ENCODE measurements at regions not wholly inside any gene's neighbourhood (a gene's known extent, or its start where the extent isn't known, plus 50 kb on each side); places are given as distances from the start of the nearest gene placed in this dataset.
"Not testable (repeated sequence)": the region's sequence is repeated elsewhere in the genome, so short reads cannot be mapped to it uniquely, and the experiment has no call there.

DNA sequence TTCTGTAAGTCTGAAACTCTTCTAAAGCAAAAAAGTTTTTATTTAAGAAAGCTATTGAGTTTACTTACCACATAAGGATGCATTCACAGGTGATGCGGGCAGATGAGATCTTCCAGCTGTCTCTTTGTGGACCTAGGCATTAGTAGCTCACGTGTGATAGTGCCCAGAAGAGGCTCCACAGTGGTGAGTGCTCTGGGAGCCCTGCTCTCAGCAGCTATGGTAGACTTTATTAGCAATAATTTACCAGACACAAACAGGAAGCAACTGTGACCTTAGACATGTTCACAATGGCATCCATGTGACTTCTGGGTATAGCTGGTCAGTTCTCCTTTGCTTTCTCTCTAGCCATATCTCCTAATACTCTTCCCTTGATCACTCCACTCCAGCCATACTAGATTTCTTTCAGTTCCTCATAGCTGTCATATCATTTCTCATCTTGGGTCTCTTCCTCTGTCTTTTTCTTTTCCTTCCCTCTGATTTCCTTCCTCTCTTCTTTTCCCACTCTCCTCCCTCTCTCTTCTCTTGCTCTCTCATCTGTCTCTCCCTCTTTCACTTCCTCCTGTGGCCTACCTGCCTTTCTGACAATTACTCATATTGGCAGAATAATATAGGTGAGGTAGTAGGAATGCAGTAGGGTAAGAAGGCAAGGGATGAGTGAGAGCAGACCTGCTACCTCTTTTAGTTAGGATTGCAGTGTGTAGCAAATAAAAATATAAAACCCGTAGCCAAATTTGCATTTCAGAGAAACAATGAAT is 75.2 kb upstream of the SCAF11 start:
- TF ChIP-seq, protein P1, sequence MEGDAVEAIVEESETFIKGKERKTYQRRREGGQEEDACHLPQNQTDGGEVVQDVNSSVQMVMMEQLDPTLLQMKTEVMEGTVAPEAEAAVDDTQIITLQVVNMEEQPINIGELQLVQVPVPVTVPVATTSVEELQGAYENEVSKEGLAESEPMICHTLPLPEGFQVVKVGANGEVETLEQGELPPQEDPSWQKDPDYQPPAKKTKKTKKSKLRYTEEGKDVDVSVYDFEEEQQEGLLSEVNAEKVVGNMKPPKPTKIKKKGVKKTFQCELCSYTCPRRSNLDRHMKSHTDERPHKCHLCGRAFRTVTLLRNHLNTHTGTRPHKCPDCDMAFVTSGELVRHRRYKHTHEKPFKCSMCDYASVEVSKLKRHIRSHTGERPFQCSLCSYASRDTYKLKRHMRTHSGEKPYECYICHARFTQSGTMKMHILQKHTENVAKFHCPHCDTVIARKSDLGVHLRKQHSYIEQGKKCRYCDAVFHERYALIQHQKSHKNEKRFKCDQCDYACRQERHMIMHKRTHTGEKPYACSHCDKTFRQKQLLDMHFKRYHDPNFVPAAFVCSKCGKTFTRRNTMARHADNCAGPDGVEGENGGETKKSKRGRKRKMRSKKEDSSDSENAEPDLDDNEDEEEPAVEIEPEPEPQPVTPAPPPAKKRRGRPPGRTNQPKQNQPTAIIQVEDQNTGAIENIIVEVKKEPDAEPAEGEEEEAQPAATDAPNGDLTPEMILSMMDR (IDR thresholded peaks at IDR 0.05), result no peak
- no peak for TF ChIP-seq EP300 (IDR thresholded peaks at IDR 0.05; ENCODE audit: low read depth)
- TF ChIP-seq POLR2A (IDR thresholded peaks at IDR 0.05), result no peak
- TF ChIP-seq POLR2AphosphoS5 (IDR thresholded peaks at IDR 0.05), result no peak
- Histone ChIP-seq H3K27ac (no peak overlapping the region), H3K27me3 (no peaks in the 10 kb centered on the region), H3K36me3 (no peaks in the 10 kb centered on the region), H3K4me3 (no peak overlapping the region), H3K9me3 (no peaks in the 10 kb centered on the region), H3K4me1 (no peaks in the 10 kb centered on the region)
- intact Hi-C loops (cut with DNase I; ENCODE audit: low total_unique reads) (no loop called here), in situ Hi-C loops (cut with MboI; ENCODE audit: low pct_ligation_motif_present in 1 of 4, low pct_unique_long_range_greater_than_20kb in 1 of 4, low sequenced_read_pairs in 3 of 4) (no loop called here)
- WGBS, 2 donors (ENCODE audit: low coverage in 1 of 2), result 80 to 84% methylated on average over 1 to 3 of the region's 3 CpGs
- DNase-seq, result no peak

DNA sequence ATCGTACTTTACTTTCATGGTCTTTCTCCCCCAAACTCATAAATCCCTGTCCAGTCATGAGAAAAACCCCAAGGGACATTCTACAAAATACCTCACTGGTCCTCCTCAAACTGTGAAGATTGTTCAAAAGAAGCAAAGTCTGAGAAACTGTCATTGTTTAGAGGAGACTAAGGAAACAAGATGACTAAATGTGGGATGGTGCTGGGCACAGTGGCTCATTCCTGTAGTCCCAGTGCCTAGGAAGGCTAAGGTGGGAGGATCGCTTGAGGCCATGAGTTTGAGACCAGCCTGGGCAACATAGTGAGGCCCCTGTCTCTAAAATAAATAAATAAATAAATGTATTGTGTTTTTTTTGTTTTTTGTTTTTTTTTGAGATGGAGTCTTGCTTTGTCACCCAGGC is 74.2 kb upstream of the SCAF11 start:
- in situ Hi-C loops (cut with MboI; ENCODE audit: low pct_ligation_motif_present in 1 of 4, low pct_unique_long_range_greater_than_20kb in 1 of 4, low sequenced_read_pairs in 3 of 4), result no loop called here

DNA sequence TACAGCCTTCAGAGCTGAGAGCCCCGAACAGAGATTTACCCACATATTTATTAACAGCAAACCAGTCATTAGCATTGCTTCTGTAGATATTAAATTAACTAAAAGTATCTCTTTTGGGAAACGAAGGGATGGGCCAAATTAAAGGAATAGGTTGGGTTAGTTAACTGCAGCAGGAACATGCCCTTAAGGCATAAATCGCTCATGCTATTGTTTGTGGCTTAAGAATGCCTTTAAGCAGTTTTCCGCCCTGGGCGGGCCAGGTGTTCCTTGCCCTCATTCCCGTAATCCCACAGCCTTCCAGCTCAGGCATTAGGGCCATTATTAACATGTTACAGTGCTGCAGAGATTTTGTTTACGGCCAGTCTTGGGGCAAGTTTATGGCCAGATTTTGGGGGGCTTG is 68.3 kb upstream of the SCAF11 start:
- 87 to 100% methylated on average over 1 to 7 of the region's 7 CpGs for WGBS, 2 donors (ENCODE audit: low coverage in 1 of 2)
- intact Hi-C loops (cut with DNase I; ENCODE audit: low total_unique reads), result not testable (repeated sequence)

More for the DNA sequence above, 74.2 kb upstream of the SCAF11 start:
- intact Hi-C loops (cut with DNase I; ENCODE audit: low total_unique reads), result no loop called here
- Histone ChIP-seq H3K4me1 (no peaks in the 10 kb centered on the region), H3K27me3 (no peaks in the 10 kb centered on the region), H3K27ac (no peak overlapping the region), H3K9me3 (no peaks in the 10 kb centered on the region), H3K36me3 (no peaks in the 10 kb centered on the region), H3K4me3 (no peak overlapping the region)
- DNase-seq, result no peak
- WGBS, 2 donors (ENCODE audit: low coverage in 1 of 2), result 80 to 88% methylated on average over 2 of the region's 2 CpGs
- TF ChIP-seq EP300 (IDR thresholded peaks at IDR 0.05; ENCODE audit: low read depth), result no peak
- TF ChIP-seq, protein P1 (IDR thresholded peaks at IDR 0.05), result no peak
- no peak for TF ChIP-seq POLR2A (IDR thresholded peaks at IDR 0.05)
- TF ChIP-seq POLR2AphosphoS5 (IDR thresholded peaks at IDR 0.05), result no peak

DNA sequence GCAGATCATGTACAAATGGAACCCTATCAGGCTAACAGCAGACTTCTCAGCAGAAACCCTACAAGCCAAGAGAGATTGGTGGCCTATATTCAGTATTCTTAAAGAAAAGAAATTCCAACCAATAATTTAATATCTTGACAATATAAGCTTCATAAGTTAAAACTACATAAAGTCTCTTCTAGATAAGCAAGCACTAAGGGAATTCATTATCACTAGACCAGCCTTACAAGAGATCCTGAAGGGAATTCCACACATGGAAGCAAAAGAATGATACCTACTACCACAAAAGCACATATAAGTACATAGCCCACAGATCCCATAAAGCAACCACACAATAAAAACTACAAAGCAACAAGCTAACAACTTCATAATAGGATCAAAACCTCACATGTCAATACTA is 60.4 kb upstream of the SCAF11 start:
- intact Hi-C loops (cut with DNase I; ENCODE audit: low total_unique reads) (no loop called here), in situ Hi-C loops (cut with MboI; ENCODE audit: low pct_ligation_motif_present in 1 of 4, low pct_unique_long_range_greater_than_20kb in 1 of 4, low sequenced_read_pairs in 3 of 4) (no loop called here)
- Histone ChIP-seq H3K27me3 (no peaks in the 10 kb centered on the region), H3K36me3 (no peaks in the 10 kb centered on the region), H3K4me3 (no peak overlapping the region), H3K27ac (no peak overlapping the region), H3K4me1 (no peaks in the 10 kb centered on the region), H3K9me3 (peaks cover 17 to 23% of the 10 kb centered on the region in 2 donors)
- DNase-seq, result no peak
- TF ChIP-seq EP300 (IDR thresholded peaks at IDR 0.05; ENCODE audit: low read depth), result no peak
- TF ChIP-seq POLR2AphosphoS5 (IDR thresholded peaks at IDR 0.05), result no peak
- no peak for TF ChIP-seq POLR2A (IDR thresholded peaks at IDR 0.05)
- TF ChIP-seq, protein P1 (IDR thresholded peaks at IDR 0.05), result no peak

More for the DNA sequence above, 68.3 kb upstream of the SCAF11 start:
- H3K27ac ChIP-seq; H3K4me3 ChIP-seq; in situ Hi-C loops (cut with MboI; ENCODE audit: low pct_ligation_motif_present in 1 of 4, low pct_unique_long_range_greater_than_20kb in 1 of 4, low sequenced_read_pairs in 3 of 4); DNase-seq; H3K36me3 ChIP-seq; H3K4me1 ChIP-seq; H3K27me3 ChIP-seq: not testable (repeated sequence)
- peaks cover 3 to 14% of the 10 kb centered on the region in 2 donors for H3K9me3 ChIP-seq

DNA sequence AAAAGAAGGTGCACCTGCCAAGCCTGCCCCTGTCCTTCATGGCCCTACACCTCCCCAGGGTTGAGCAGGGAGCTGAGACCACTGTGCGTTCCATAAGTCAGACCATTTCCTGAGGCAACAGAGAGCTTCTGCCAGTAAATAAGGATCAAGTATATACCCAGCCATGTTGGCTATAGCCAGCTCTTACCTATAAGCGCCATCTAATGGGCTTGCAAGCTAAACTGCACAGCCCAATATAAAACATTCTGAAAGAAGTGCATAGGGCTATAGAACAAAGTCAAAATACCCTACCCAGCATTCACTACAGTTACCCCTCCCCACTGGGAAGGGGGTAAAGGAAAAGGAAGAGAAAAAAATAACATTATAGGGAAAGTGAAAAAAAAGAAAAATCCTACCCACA is 59.3 kb upstream of the SCAF11 start:
- Histone ChIP-seq H3K27ac (no peak overlapping the region), H3K36me3 (no peaks in the 10 kb centered on the region), H3K27me3 (no peaks in the 10 kb centered on the region), H3K4me3 (no peak overlapping the region), H3K9me3 (peaks cover 17 to 23% of the 10 kb centered on the region in 2 donors), H3K4me1 (no peaks in the 10 kb centered on the region)
- no peak for DNase-seq
- in situ Hi-C loops (cut with MboI; ENCODE audit: low pct_ligation_motif_present in 1 of 4, low pct_unique_long_range_greater_than_20kb in 1 of 4, low sequenced_read_pairs in 3 of 4), result no loop called here
- TF ChIP-seq, protein P1 (IDR thresholded peaks at IDR 0.05), result no peak
- TF ChIP-seq POLR2AphosphoS5 (IDR thresholded peaks at IDR 0.05) (no peak), EP300 (IDR thresholded peaks at IDR 0.05; ENCODE audit: low read depth) (no peak), POLR2A (IDR thresholded peaks at IDR 0.05) (no peak)
- WGBS, 2 donors (ENCODE audit: low coverage in 1 of 2), result 75% methylated on average over 2 of the region's 2 CpGs; no CpG with 5 or more reads in 1 of the 2 donors
- intact Hi-C loops (cut with DNase I; ENCODE audit: low total_unique reads), result no loop called here

Data from transverse colon (tissue), 4 donors.